Nucleus accumbens (tissue), 56 donors: ENCODE measurements at regions not wholly inside any gene's neighbourhood (a gene's known extent, or its start where the extent isn't known, plus 50 kb on each side); places are given as distances from the start of the nearest gene placed in this dataset.
A peak's percentile ranks its signal among the peaks of the same experiment; 100 is the strongest.

Source experiments
- DNase-seq, 56 donors: peaks; one replicate each; lab custom pipeline; 2025; lab: John Stamatoyannopoulos, UW

- no peak for DNase-seq
Measured at GRCh38 chrX:95029571-95029970, 1355.6 kb downstream of the FAM133A start.

- no peak for DNase-seq
Measured at GRCh38 chrX:95040104-95040503, 1366.1 kb downstream of the FAM133A start.

- no peak for DNase-seq
Measured at GRCh38 chrX:95044331-95044730, 1370.3 kb downstream of the FAM133A start.

- no peak for DNase-seq
Measured at GRCh38 chrX:95055991-95056390, 1382.0 kb downstream of the FAM133A start.

GRCh38 chrX:95056901-95057300 lies 1382.9 kb downstream of the FAM133A start:
- DNase-seq, result no peak

- DNase-seq, result no peak
Measured at GRCh38 chrX:95057341-95057740, 1383.3 kb downstream of the FAM133A start.

- no peak for DNase-seq
Measured at GRCh38 chrX:95058815-95059214, 1384.8 kb downstream of the FAM133A start.

- no peak for DNase-seq
Measured at GRCh38 chrX:95059909-95060308, 1385.9 kb downstream of the FAM133A start.

- DNase-seq, result no peak
Measured at GRCh38 chrX:95063554-95063953, 1389.5 kb downstream of the FAM133A start.

GRCh38 chrX:95065151-95065550 lies 1391.1 kb downstream of the FAM133A start:
- DNase-seq, result no peak

GRCh38 chrX:95071052-95071451 lies 1397.0 kb downstream of the FAM133A start:
- no peak for DNase-seq

- no peak for DNase-seq
Measured at GRCh38 chrX:95071621-95072020, 1397.6 kb downstream of the FAM133A start.

GRCh38 chrX:95076449-95076848 lies 1402.4 kb downstream of the FAM133A start:
- DNase-seq, result no peak

GRCh38 chrX:95101851-95102390 lies 1427.9 kb downstream of the FAM133A start:
- peak in 4 of 56 donors; percentile 0 to 7 (median 0) for DNase-seq

GRCh38 chrX:95117556-95117955 lies 1443.5 kb downstream of the FAM133A start:
- no peak for DNase-seq

- no peak for DNase-seq
Measured at GRCh38 chrX:95145848-95146490, 1472.0 kb downstream of the FAM133A start.

- DNase-seq, result no peak
Measured at GRCh38 chrX:95152810-95153209, 1478.8 kb downstream of the FAM133A start.

- no peak for DNase-seq
Measured at GRCh38 chrX:95156566-95156965, 1482.6 kb downstream of the FAM133A start.
